Central memory CD4-positive, alpha-beta T cell (primary cell): ENCODE measurements at regions not wholly inside any gene's neighbourhood (a gene's known extent, or its start where the extent isn't known, plus 50 kb on each side); places are given as distances from the start of the nearest gene placed in this dataset.
"Not testable (repeated sequence)": the region's sequence is repeated elsewhere in the genome, so short reads cannot be mapped to it uniquely, and the experiment has no call there.

Experiments used
- DNase-seq: peaks from one replicate; pipeline ENCODE4 v3.0.0; 2022

- DNase-seq, result no peak
Measured at GRCh38 chr6:18527836-18528743, 140.9 kb downstream of the RNF144B start.

GRCh38 chr6:18530201-18530600, 143.1 kb downstream of the RNF144B start:
- DNase-seq, result no peak

GRCh38 chr6:18532139-18532538, 145.0 kb downstream of the RNF144B start:
- DNase-seq, result no peak

GRCh38 chr6:18533793-18534192, 146.6 kb downstream of the RNF144B start:
- no peak for DNase-seq

DNA sequence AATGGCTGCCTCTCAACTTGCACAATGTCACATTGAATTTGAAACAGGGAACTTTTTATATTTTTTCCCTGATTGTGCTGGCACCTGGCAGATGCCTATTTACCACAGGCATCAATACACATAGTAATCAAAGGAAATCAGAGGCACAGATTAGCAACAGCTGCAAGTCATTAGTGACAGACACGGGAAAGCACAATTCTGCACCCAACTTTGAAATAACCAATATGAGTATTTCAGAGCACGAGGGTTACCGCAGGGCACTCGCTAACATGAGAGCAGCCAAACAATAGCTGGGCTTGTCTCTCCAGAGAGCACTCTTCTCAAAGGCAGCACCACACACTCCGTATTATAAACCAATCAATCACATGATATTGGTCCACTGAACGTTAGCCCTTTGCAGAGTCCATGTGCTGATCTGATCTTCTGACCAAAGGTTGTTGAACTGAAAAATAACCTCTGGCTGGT, 149.5 kb downstream of the RNF144B start:
- DNase-seq, result no peak

DNA sequence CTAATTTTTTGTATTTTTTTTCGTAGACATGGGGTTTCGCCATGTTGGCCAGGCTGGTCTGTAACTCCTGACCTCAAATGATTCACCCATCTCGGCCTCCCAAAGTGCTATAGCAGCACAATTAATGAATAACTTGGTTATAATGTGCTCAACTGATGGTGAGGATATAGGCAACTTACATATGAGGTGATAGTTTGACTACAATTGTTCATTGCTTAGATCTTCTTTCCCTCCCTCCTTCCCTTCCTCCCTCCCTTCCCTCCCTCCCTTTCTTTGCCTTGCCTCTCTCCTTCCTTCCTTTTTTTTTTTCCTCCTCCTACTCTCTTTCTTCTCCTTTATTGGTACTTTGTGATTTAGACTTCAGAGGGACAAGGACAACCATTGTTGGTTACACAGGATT, 151.2 kb downstream of the RNF144B start:
- DNase-seq, result no peak

DNA sequence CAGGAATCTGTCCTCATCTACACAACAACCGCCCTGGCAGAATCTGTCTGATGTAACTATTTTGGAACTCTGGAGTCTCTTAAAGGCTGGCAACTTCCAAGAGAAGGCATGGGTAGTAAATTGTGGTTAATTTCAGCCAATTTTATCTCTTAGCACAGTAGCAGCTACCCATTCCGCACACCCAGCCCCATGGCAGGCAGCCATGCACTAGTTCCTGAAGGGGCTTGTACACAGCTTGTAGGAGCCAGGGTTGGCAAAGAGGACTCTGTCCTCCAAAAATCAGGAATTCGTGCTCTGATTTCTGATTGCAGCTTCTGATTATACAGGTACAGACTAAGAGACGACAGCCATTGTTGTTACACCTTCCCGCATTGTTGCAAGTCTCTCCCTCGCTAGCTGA, 155.9 kb downstream of the RNF144B start:
- DNase-seq, result no peak

DNA sequence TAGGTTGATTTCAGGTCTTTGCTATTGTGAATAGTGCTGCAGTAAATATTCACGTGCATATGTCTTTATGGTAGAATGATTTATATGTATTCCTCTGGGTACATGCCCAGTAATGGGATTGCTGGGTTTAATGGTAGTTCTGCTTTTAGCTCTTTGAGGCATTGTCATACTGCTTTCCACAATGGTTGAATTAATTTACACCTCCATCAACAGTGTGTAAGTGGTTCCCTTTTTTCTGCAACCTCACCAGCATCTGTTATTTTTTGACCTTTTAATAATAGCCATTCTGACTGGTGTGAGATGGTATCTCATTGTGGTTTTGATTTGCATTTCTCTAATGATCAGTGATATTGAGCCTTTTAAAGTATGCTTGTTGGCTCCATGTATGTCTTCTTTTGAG, 158.0 kb downstream of the RNF144B start:
- not testable (repeated sequence) for DNase-seq

GRCh38 chr6:18545726-18546125, 158.6 kb downstream of the RNF144B start:
- DNase-seq, result no peak

GRCh38 chr6:18550119-18550518, 163.0 kb downstream of the RNF144B start:
- DNase-seq, result no peak

GRCh38 chr6:18551228-18551627, 164.1 kb downstream of the RNF144B start:
- no peak for DNase-seq

- no peak for DNase-seq
Measured at GRCh38 chr6:18555750-18556149, 168.6 kb downstream of the RNF144B start.

GRCh38 chr6:18561037-18561750, 174.0 kb downstream of the RNF144B start:
- DNase-seq, result no peak

DNA sequence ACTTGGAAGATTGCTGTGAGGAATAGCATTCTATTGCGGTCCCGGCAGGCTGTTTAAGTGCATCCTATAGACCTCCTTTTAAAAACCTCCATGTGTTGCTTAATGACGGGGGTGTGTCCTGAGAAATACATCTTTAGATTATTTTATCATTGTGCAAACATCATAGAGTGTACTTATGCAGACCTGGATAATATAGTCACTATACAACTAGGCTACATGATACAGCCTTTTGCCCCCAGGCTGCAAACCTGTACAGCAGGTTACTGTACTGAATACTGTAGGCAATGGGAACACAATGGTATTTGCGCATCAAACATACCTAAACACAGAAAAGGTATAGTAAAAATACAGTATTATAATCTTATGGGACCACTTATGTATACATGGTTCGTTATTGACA, 175.6 kb downstream of the RNF144B start:
- DNase-seq, result no peak

GRCh38 chr6:18564775-18565174, 177.6 kb downstream of the RNF144B start:
- no peak for DNase-seq

GRCh38 chr6:18565231-18565630, 178.1 kb downstream of the RNF144B start:
- no peak for DNase-seq

- DNase-seq, result no peak
Measured at GRCh38 chr6:18567380-18567779, 180.2 kb downstream of the RNF144B start.

GRCh38 chr6:18577491-18577890, 190.3 kb downstream of the RNF144B start:
- DNase-seq, result no peak

DNA sequence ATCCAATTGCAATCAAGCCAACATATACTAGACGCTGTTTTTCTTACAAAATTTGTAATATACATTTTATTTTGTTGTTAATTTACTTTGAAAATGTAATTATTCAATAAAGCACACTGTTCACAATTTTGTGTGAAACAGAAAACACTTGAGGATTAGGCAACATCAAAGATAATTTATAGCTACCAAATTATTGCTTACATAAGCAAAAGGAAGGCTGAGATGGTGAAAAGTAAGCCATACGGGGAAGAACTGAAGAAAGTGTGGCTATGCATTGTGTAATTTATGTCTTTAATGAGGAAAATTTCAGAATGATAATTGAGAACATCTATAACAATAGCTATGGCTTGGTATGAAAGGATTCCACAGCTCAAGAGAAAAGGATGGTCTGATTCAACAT, 192.0 kb downstream of the RNF144B start:
- no peak for DNase-seq

DNA sequence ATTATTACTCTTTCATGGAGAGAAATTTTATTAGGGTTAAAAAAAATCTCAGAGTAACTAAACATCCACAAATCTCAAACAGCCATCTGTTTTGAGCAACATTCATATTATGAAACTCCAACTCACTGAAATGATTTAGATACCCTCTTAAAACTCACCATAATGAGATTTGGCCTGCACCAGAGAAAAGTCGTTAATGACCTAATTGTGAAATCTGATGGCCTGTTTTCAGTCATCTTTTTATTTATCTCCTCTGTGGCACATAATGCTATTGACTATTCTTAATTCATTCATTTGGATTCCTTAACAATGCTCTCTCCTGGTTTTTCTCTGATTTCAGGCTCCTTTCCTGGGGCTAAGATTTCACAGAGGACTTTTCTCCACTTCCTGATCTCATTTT, 192.7 kb downstream of the RNF144B start:
- no peak for DNase-seq

GRCh38 chr6:18584372-18584771, 197.2 kb downstream of the RNF144B start:
- no peak for DNase-seq

DNA sequence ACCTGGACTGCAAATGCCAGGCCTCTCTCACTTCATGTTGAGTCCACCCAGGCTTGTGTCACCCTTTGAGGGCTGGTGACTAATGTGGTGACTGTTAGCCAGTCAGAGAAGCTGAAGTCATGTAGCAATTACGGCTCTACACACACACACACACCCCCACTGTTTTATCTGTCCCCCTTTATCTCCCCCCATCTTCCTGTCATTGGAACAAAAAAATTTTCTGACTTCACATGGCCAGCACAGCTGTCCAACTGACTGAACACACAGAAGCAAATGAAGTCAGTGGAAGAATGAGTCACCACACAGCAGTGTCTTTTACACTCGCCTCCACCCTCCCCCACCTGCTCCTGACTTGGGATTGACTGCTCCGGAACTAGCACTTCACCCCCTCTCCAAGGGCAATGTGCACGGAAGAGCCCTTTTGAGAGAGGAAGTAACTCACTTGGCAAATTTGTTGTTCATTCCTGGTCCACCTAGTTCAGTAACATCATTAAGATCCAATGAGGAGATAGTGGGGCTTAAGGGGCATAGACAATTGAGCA, 198.0 kb downstream of the RNF144B start:
- DNase-seq, result no peak

DNA sequence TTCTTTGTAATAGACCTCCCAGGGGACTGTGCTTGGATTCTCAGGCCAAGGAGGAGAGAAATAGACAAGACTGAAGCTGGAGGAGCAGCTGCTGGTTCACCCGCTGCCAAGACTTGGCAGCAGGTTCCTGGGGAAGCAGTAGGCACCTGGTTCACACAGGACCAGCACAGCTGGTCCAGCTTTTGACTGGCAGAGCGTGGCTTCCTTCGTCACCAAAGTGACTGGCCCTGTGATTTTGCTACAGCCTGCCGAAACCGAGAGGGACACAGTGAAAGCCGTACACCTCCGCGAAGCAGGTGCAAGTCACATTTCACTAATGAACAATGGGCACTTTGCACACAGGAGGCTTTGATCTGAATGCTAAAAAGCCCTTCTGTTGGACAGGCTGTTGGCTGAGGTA, 199.0 kb downstream of the RNF144B start:
- no peak for DNase-seq
